Esophagus muscularis mucosa (tissue), 4 donors: ENCODE measurements at regions not wholly inside any gene's neighbourhood (a gene's known extent, or its start where the extent isn't known, plus 50 kb on each side); places are given as distances from the start of the nearest gene placed in this dataset.
A peak's percentile ranks its signal among the peaks of the same experiment; 100 is the strongest.

Experiments used
- DNase-seq: peaks from one replicate; pipeline ENCODE4 v3.0.0-alpha.2; 2017; ENCODE audit errors: extremely low spot score
- H3K27ac ChIP-seq, 4 donors: fragments of 200-600 bp; sonication (generic); replicated peaks in 1 of 4; 1 replicate in 3 of 4; 2 replicates in 1 of 4; pipeline ENCODE4 v1.5.1; 2016 to 2019; ENCODE audit warnings: mild to moderate bottlenecking in 1 of 4
- H3K27me3 ChIP-seq, 4 donors: fragments of 200-600 bp; sonication (generic); one replicate each; pipeline versions ENCODE4 v1.5.1 to v1.6.0; 2016 to 2019
- H3K36me3 ChIP-seq, 4 donors: fragments of 200-600 bp; sonication (generic); one replicate each; pipeline ENCODE4 v1.5.1; 2016 to 2019
- H3K4me1 ChIP-seq, 4 donors: fragments of 200-600 bp; sonication (generic); one replicate each; pipeline ENCODE4 v1.5.1; 2016 to 2019
- H3K4me3 ChIP-seq, 4 donors: fragments of 200-600 bp; sonication (generic); 1 replicate in 2 of 4; 2 replicates in 2 of 4; pipeline ENCODE4 v1.5.1; 2016 to 2019; ENCODE audit warnings: mild to moderate bottlenecking in 4 of 4, moderate library complexity in 1 of 4
- H3K9me3 ChIP-seq, 4 donors: fragments of 200-600 bp; sonication (generic); 1 replicate in 3 of 4; 2 replicates in 1 of 4; pipeline ENCODE4 v1.5.1; 2016 to 2019
- CTCF ChIP-seq, 3 experiments: fragments of 200-600 bp in 2 of 3; fragments of 450-650 bp in 1 of 3; sonication (generic) in 2 of 3; IDR thresholded peaks; one replicate each; pipeline ENCODE4 v1.5.1; 2017 to 2019; ENCODE audit warnings: antibody characterized with exemption in 3 of 3, mild to moderate bottlenecking in 2 of 3, moderate library complexity in 1 of 3
- EP300 ChIP-seq: sonication (generic); formaldehyde crosslinking; IDR thresholded peaks from one replicate; pipeline ENCODE4 v1.6.1; 2017; ENCODE audit warnings: antibody characterized with exemption
- POLR2A ChIP-seq: fragments of 450-650 bp; IDR thresholded peaks from one replicate; pipeline ENCODE4 v1.6.1; 2017; ENCODE audit warnings: antibody characterized with exemption, moderate library complexity, mild to moderate bottlenecking, low read depth
- POLR2AphosphoS5 ChIP-seq, 2 donors: sonication (generic); formaldehyde crosslinking; IDR thresholded peaks; one replicate each; pipeline ENCODE4 v1.6.1; 2017; ENCODE audit warnings: antibody characterized with exemption in 2 of 2
- WGBS: methylation state at CpG from one replicate; pipeline ENCODE4 v1.1.5; 2018; 5-methylcytosine and 5-hydroxymethylcytosine counted together
- intact Hi-C: fragments of 100-400 bp; cut with DNase I; formaldehyde crosslinking; loops from one replicate; pipeline ENCODE4 v1.15.1; 2023

GRCh38 chr12:31217356-31218130 is 108.4 kb downstream of the SINHCAF start:
- H3K27ac ChIP-seq: no peak overlapping the region
- peak; percentile 90 for DNase-seq
- H3K36me3 ChIP-seq: no peaks in the 10 kb centered on the region
- H3K4me1 ChIP-seq: no peaks in the 10 kb centered on the region
- intact Hi-C loops: no loop called here
- H3K9me3 ChIP-seq: no peaks in the 10 kb centered on the region
- TF ChIP-seq POLR2A (no peak), CTCF (IDR thresholded peaks at IDR 0.05) (no peak), EP300 (no peak), POLR2AphosphoS5 (IDR thresholded peaks at IDR 0.05) (no peak)
- no peak overlapping the region for H3K4me3 ChIP-seq
- H3K27me3 ChIP-seq: peaks cover 0 to 18% (median 0%) of the 10 kb centered on the region in 4 donors
- 53% methylated on average over 18 of the region's 19 CpGs for WGBS

GRCh38 chr12:31218203-31219025 is 107.5 kb downstream of the SINHCAF start:
- no peak overlapping the region for H3K27ac ChIP-seq

GRCh38 chr12:31219521-31219920 is 106.4 kb downstream of the SINHCAF start:
- Histone ChIP-seq H3K9me3 (no peaks in the 10 kb centered on the region), H3K27ac (no peak overlapping the region), H3K36me3 (no peaks in the 10 kb centered on the region), H3K4me3 (no peak overlapping the region), H3K4me1 (no peaks in the 10 kb centered on the region), H3K27me3 (peaks cover 0 to 18% (median 0%) of the 10 kb centered on the region in 4 donors)
- 83% methylated on average over 8 of the region's 9 CpGs for WGBS
- intact Hi-C loops: no loop called here
- DNase-seq: peak; percentile 78
- TF ChIP-seq CTCF (IDR thresholded peaks at IDR 0.05): no peak
- TF ChIP-seq POLR2A: no peak
- TF ChIP-seq POLR2AphosphoS5 (IDR thresholded peaks at IDR 0.05): no peak
- TF ChIP-seq EP300: no peak

More at GRCh38 chr12:31218203-31219025, 107.5 kb downstream of the SINHCAF start:
- Histone ChIP-seq H3K4me3 (no peak overlapping the region), H3K4me1 (no peaks in the 10 kb centered on the region), H3K27me3 (peaks cover 0 to 18% (median 0%) of the 10 kb centered on the region in 4 donors), H3K9me3 (no peaks in the 10 kb centered on the region), H3K36me3 (no peaks in the 10 kb centered on the region)
- intact Hi-C loops: no loop called here
- peak; percentile 85 for DNase-seq
- 59% methylated on average over 9 of the region's 9 CpGs for WGBS
- TF ChIP-seq CTCF (IDR thresholded peaks at IDR 0.05): no peak
- no peak for TF ChIP-seq POLR2AphosphoS5 (IDR thresholded peaks at IDR 0.05)
- no peak for TF ChIP-seq EP300
- no peak for TF ChIP-seq POLR2A

GRCh38 chr12:31220061-31220460 is 105.9 kb downstream of the SINHCAF start:
- TF ChIP-seq POLR2AphosphoS5 (IDR thresholded peaks at IDR 0.05) (no peak), EP300 (no peak), CTCF (IDR thresholded peaks at IDR 0.05) (no peak), POLR2A (no peak)
- peak; percentile 57 for DNase-seq
- Histone ChIP-seq H3K9me3 (no peaks in the 10 kb centered on the region), H3K4me3 (no peak overlapping the region), H3K27ac (no peak overlapping the region), H3K4me1 (no peaks in the 10 kb centered on the region), H3K27me3 (peaks cover 0 to 18% (median 0%) of the 10 kb centered on the region in 4 donors), H3K36me3 (no peaks in the 10 kb centered on the region)
- intact Hi-C loops: no loop called here
- WGBS: 74% methylated on average over 7 of the region's 7 CpGs
